ENCODE measurements at regions not wholly inside any gene's neighbourhood (a gene's known extent, or its start where the extent isn't known, plus 50 kb on each side); places are given as distances from the start of the nearest gene placed in this dataset.

- Histone ChIP-seq H3K36me3 (no peaks in the 10 kb centered on the region), H3K27me3 (no peaks in the 10 kb centered on the region), H3K4me1 (no peaks in the 10 kb centered on the region), H3K9me3 (no peaks in the 10 kb centered on the region), H3K4me3 (ENCODE audit: low read depth, low read length) (no peak overlapping the region)
- DNase-seq = no peak
- TF ChIP-seq, protein P1, sequence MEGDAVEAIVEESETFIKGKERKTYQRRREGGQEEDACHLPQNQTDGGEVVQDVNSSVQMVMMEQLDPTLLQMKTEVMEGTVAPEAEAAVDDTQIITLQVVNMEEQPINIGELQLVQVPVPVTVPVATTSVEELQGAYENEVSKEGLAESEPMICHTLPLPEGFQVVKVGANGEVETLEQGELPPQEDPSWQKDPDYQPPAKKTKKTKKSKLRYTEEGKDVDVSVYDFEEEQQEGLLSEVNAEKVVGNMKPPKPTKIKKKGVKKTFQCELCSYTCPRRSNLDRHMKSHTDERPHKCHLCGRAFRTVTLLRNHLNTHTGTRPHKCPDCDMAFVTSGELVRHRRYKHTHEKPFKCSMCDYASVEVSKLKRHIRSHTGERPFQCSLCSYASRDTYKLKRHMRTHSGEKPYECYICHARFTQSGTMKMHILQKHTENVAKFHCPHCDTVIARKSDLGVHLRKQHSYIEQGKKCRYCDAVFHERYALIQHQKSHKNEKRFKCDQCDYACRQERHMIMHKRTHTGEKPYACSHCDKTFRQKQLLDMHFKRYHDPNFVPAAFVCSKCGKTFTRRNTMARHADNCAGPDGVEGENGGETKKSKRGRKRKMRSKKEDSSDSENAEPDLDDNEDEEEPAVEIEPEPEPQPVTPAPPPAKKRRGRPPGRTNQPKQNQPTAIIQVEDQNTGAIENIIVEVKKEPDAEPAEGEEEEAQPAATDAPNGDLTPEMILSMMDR (IDR thresholded peaks at IDR 0.05; ENCODE audit: low read depth, low read length) = no peak
Measured at GRCh38 chr20:22795871-22796270, 211.5 kb upstream of the FOXA2 start.

- Histone ChIP-seq H3K4me1 (no peaks in the 10 kb centered on the region), H3K4me3 (ENCODE audit: low read depth, low read length) (no peak overlapping the region), H3K9me3 (no peaks in the 10 kb centered on the region; the same call in 1 of the 2 replicates), H3K36me3 (no peaks in the 10 kb centered on the region), H3K27me3 (no peaks in the 10 kb centered on the region)
- TF ChIP-seq, protein P1 (IDR thresholded peaks at IDR 0.05; ENCODE audit: low read depth, low read length) = no peak
- no peak for DNase-seq
Measured at GRCh38 chr20:22796469-22797077, 212.2 kb upstream of the FOXA2 start.

DNA sequence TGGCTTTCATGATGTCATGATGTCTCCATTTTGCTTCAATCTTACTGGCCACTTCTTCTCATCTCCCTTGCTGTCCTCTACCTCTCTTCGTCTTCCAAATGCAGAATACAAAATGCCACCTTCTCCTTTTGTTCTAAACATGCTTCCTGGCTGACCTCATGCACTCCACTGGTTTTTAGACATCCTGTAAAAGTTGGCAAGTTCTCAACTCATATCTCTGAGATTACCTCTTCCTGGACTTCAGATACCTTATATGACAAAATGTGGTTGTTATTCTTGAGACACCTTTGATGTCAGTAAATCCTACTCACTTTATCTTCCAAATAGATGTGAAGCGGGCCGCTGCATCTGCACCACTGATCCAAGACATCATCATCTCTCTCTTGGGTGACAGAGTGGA, 212.7 kb upstream of the FOXA2 start:
- Histone ChIP-seq H3K4me3 (ENCODE audit: low read depth, low read length) (no peak overlapping the region), H3K4me1 (no peaks in the 10 kb centered on the region), H3K27me3 (no peaks in the 10 kb centered on the region), H3K36me3 (no peaks in the 10 kb centered on the region), H3K9me3 (no peaks in the 10 kb centered on the region; the same call in 1 of the 2 replicates)
- no peak for DNase-seq
- TF ChIP-seq, protein P1 (IDR thresholded peaks at IDR 0.05; ENCODE audit: low read depth, low read length) = no peak

GRCh38 chr20:22799687-22800086, 215.3 kb upstream of the FOXA2 start:
- Histone ChIP-seq H3K4me3 (ENCODE audit: low read depth, low read length) (no peak overlapping the region), H3K27me3 (no peaks in the 10 kb centered on the region), H3K4me1 (no peaks in the 10 kb centered on the region), H3K36me3 (no peaks in the 10 kb centered on the region), H3K9me3 (no peaks in the 10 kb centered on the region; the same call in 1 of the 2 replicates)
- TF ChIP-seq, protein P1 (IDR thresholded peaks at IDR 0.05; ENCODE audit: low read depth, low read length) = no peak
- no peak for DNase-seq

GRCh38 chr20:22800129-22800528, 215.8 kb upstream of the FOXA2 start:
- H3K4me1 ChIP-seq = no peaks in the 10 kb centered on the region
- H3K9me3 ChIP-seq = no peaks in the 10 kb centered on the region; the same call in 1 of the 2 replicates
- TF ChIP-seq, protein P1 (IDR thresholded peaks at IDR 0.05; ENCODE audit: low read depth, low read length) = no peak
- no peak for DNase-seq
- no peaks in the 10 kb centered on the region for H3K27me3 ChIP-seq
- no peaks in the 10 kb centered on the region for H3K36me3 ChIP-seq
- no peak overlapping the region for H3K4me3 ChIP-seq (ENCODE audit: low read depth, low read length)

DNA sequence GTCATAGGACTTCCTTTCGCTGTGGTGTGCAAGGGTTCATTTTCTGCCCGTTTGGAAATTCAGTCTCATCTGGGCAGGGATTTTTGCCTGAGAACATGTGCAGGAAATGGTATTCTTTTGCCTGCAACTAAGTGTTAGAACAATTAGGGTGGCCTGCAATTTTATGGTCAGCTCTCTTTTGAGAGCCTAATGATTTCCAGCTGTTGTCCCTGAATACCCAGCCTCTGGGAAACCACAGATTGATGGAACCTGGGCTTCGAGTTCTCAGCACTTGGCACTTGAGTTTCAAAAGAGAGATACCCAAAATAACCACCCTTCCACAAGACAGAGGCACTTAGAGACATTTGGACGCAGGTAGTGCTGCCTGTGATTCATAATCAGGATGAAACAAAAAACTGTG, 217.2 kb upstream of the FOXA2 start:
- Histone ChIP-seq H3K36me3 (no peaks in the 10 kb centered on the region), H3K4me1 (no peaks in the 10 kb centered on the region), H3K9me3 (no peaks in the 10 kb centered on the region; the same call in 1 of the 2 replicates), H3K27me3 (no peaks in the 10 kb centered on the region), H3K4me3 (ENCODE audit: low read depth, low read length) (no peak overlapping the region)
- TF ChIP-seq, protein P1 (IDR thresholded peaks at IDR 0.05; ENCODE audit: low read depth, low read length) = no peak
- no peak for DNase-seq
